Adrenal gland (tissue), 5 donors: ENCODE measurements at regions not wholly inside any gene's neighbourhood (a gene's known extent, or its start where the extent isn't known, plus 50 kb on each side); places are given as distances from the start of the nearest gene placed in this dataset.

ENCODE experiments used
- CTCF ChIP-seq, 6 experiments: fragments of 450-650 bp in 4 of 6; fragments of 200-600 bp in 2 of 6; sonication (generic) in 1 of 6; IDR thresholded peaks; 1 replicate in 5 of 6; 2 replicates in 1 of 6; pipeline versions ENCODE4 v1.5.1 to v1.8.0; 2016 to 2021; ENCODE audit warnings: antibody characterized with exemption in 6 of 6, mild to moderate bottlenecking in 2 of 6, moderate library complexity in 1 of 6
- POLR2A ChIP-seq, 2 donors: fragments of 450-650 bp; IDR thresholded peaks; one replicate each; pipeline ENCODE4 v1.6.1; 2017; ENCODE audit warnings: antibody characterized with exemption in 2 of 2, mild to moderate bottlenecking in 2 of 2, moderate library complexity in 1 of 2
- donor health status: DM: no; HTN: no; CAD: no.

- TF ChIP-seq POLR2A (IDR thresholded peaks at IDR 0.05) (no peak), CTCF (IDR thresholded peaks at IDR 0.05) (no peak)
These were observed 124.9 kb downstream of the GXYLT1 start for GRCh38 chr12:42019746-42020145.
